ENCODE measurements at regions not wholly inside any gene's neighbourhood (a gene's known extent, or its start where the extent isn't known, plus 50 kb on each side); places are given as distances from the start of the nearest gene placed in this dataset.

- TF ChIP-seq SMAD1 (IDR thresholded peaks at IDR 0.05; ENCODE audit: low read depth, partially characterized antibody) (no peak), ZBTB11 (CRISPR knock-in tag; IDR thresholded peaks at IDR 0.05) (no peak), DPF2 (IDR thresholded peaks at IDR 0.05) (peak; percentile 45; the same call in 1 of the 2 replicates), GABPA (IDR thresholded peaks at IDR 0.05; ENCODE audit: low read depth) (no peak), BHLHE40 (IDR thresholded peaks at IDR 0.05; ENCODE audit: borderline replicate concordance in 1 of 2, low read depth in 2 of 2, low read length in 1 of 2) (peak in 1 of 2 experiments; percentile 44; a peak in 1 of 4 replicates), MTA2 (IDR thresholded peaks at IDR 0.05; ENCODE audit: low read depth) (peak; percentile 65; the same call in 1 of the 2 replicates), TCF7 (IDR thresholded peaks at IDR 0.05; ENCODE audit: borderline replicate concordance) (no peak), KLF5 (IDR thresholded peaks at IDR 0.05; ENCODE audit: partially characterized antibody) (no peak), SREBF1 (IDR thresholded peaks at IDR 0.05; ENCODE audit: low read length) (no peak), MTA3 (IDR thresholded peaks at IDR 0.05; ENCODE audit: borderline replicate concordance, low read length) (no peak), TAF1 (IDR thresholded peaks at IDR 0.05; ENCODE audit: borderline replicate concordance, low read depth, low read length) (no peak), SIN3A (IDR thresholded peaks at IDR 0.05; ENCODE audit: low read depth, low read length) (no peak), PAX5 (IDR thresholded peaks at IDR 0.05; ENCODE audit: borderline replicate concordance, low read depth, low read length) (peak; percentile 43; the same call in 1 of the 2 replicates), ZNF207 (IDR thresholded peaks at IDR 0.05; ENCODE audit: borderline replicate concordance) (no peak), NFIC (IDR thresholded peaks at IDR 0.05; ENCODE audit: low read depth, low read length) (peak; percentile 23; the same call in 1 of the 2 replicates), SMAD5 (IDR thresholded peaks at IDR 0.05; ENCODE audit: low read depth) (no peak), ZNF24 (IDR thresholded peaks at IDR 0.05) (no peak), ATF2 (IDR thresholded peaks at IDR 0.05; ENCODE audit: low read length) (peak; percentile 48; the same call in 1 of the 2 replicates), NKRF (conservative IDR thresholded peaks at IDR 0.05) (no peak)
- TF ChIP-seq, protein P1, sequence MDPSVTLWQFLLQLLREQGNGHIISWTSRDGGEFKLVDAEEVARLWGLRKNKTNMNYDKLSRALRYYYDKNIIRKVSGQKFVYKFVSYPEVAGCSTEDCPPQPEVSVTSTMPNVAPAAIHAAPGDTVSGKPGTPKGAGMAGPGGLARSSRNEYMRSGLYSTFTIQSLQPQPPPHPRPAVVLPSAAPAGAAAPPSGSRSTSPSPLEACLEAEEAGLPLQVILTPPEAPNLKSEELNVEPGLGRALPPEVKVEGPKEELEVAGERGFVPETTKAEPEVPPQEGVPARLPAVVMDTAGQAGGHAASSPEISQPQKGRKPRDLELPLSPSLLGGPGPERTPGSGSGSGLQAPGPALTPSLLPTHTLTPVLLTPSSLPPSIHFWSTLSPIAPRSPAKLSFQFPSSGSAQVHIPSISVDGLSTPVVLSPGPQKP (IDR thresholded peaks at IDR 0.05; ENCODE audit: low read depth, low read length), result no peak
Measured at GRCh38 chr18:40738321-40738880, 1216.6 kb upstream of the PIK3C3 start (continued).

Measured in GM12878 (cell line).